ENCODE measurements at regions not wholly inside any gene's neighbourhood (a gene's known extent, or its start where the extent isn't known, plus 50 kb on each side); places are given as distances from the start of the nearest gene placed in this dataset.

GRCh38 chr2:138171244-138171643 lies 207.0 kb downstream of the HNMT start:
- TF ChIP-seq CTCF (conservative IDR thresholded peaks at IDR 0.05; ENCODE audit: low read depth, low read length) (no peak), EZH2 (IDR thresholded peaks at IDR 0.05; ENCODE audit: borderline replicate concordance, low read depth, low read length, poor library complexity, severe bottlenecking) (no peak)
